Smooth muscle cell (in vitro differentiated cells): ENCODE measurements at regions not wholly inside any gene's neighbourhood (a gene's known extent, or its start where the extent isn't known, plus 50 kb on each side); places are given as distances from the start of the nearest gene placed in this dataset.

ENCODE experiments used
- DNase-seq: peaks from one replicate; lab custom pipeline; 2025; ENCODE audit not compliant: unreplicated experiment; lab: John Stamatoyannopoulos, UW
- H2AFZ ChIP-seq: fragments of 200-600 bp; sonication (generic); 2 replicates; pipeline ENCODE4 v1.6.0; 2016; ENCODE audit warnings: antibody characterized with exemption, low read depth, mild to moderate bottlenecking
- H3F3A ChIP-seq: fragments of 200-600 bp; sonication (generic); 2 replicates; pipeline ENCODE4 v1.6.0; 2017; ENCODE audit warnings: antibody characterized with exemption, low read depth
- H3K27ac ChIP-seq: fragments of 200-600 bp; sonication (generic); 2 replicates; pipeline ENCODE4 v1.5.1; 2016; ENCODE audit warnings: low read depth, mild to moderate bottlenecking
- H3K27me3 ChIP-seq: fragments of 200-600 bp; sonication (generic); 2 replicates; pipeline ENCODE4 v1.6.1; 2016; ENCODE audit warnings: low read depth, mild to moderate bottlenecking
- H3K36me3 ChIP-seq: fragments of 200-600 bp; sonication (generic); 2 replicates; pipeline ENCODE4 v1.5.1; 2016; ENCODE audit warnings: low read depth
- H3K4me1 ChIP-seq: fragments of 200-600 bp; sonication (generic); 2 replicates; pipeline ENCODE4 v1.5.1; 2016; ENCODE audit warnings: low read depth
- H3K4me2 ChIP-seq: fragments of 200-600 bp; sonication (generic); 2 replicates; pipeline ENCODE4 v1.6.0; 2016; ENCODE audit warnings: mild to moderate bottlenecking
- H3K4me3 ChIP-seq: fragments of 200-600 bp; sonication (generic); 2 replicates; pipeline ENCODE4 v1.5.1; 2016; ENCODE audit warnings: mild to moderate bottlenecking
- H3K79me2 ChIP-seq: fragments of 200-600 bp; sonication (generic); 2 replicates; pipeline ENCODE4 v1.6.0; 2016; ENCODE audit warnings: low read depth, mild to moderate bottlenecking
- H3K9ac ChIP-seq: fragments of 200-600 bp; sonication (generic); 2 replicates; pipeline ENCODE4 v1.6.0; 2016; ENCODE audit warnings: low read depth
- H3K9me3 ChIP-seq: fragments of 200-600 bp; sonication (generic); replicated peaks from 2 replicates; pipeline ENCODE4 v1.5.1; 2016; ENCODE audit warnings: low read depth
- H4K20me1 ChIP-seq: fragments of 200-600 bp; sonication (generic); 2 replicates; pipeline ENCODE4 v1.6.0; 2016; ENCODE audit warnings: low read depth
- CTCF ChIP-seq: fragments of 200-600 bp; sonication (generic); IDR thresholded peaks from 2 replicates; pipeline ENCODE4 v1.5.1; 2017; ENCODE audit warnings: borderline replicate concordance, mild to moderate bottlenecking, antibody characterized with exemption; ENCODE audit not compliant: insufficient read depth, poor library complexity, severe bottlenecking
- WGBS: methylation state at CpG from one replicate; pipeline ENCODE4 v1.1.7; 2016; ENCODE audit warnings: low lambda C conversion rate; 5-methylcytosine and 5-hydroxymethylcytosine counted together

GRCh38 chr18:47593744-47594472 is 336.6 kb downstream of the SMAD2 start:
- Histone ChIP-seq H3K9ac (no peak overlapping the region), H2AFZ (no peak overlapping the region), H3K9me3 (no peaks in the 10 kb centered on the region), H3K27me3 (peaks cover 14% of the 10 kb centered on the region), H3K4me3 (no peak overlapping the region), H3K27ac (no peak overlapping the region), H4K20me1 (no peaks in the 10 kb centered on the region), H3K36me3 (no peaks in the 10 kb centered on the region), H3K4me1 (peaks cover 4% of the 10 kb centered on the region), H3F3A (no peaks in the 10 kb centered on the region), H3K79me2 (no peaks in the 10 kb centered on the region), H3K4me2 (peak overlapping the region; percentile 65)
- 32% methylated on average over 13 of the region's 13 CpGs for WGBS
- no peak for TF ChIP-seq CTCF
- no peak for DNase-seq

GRCh38 chr18:47591429-47591828 is 339.0 kb downstream of the SMAD2 start:
- peaks cover 4% of the 10 kb centered on the region for H3K4me1 ChIP-seq
- no peak overlapping the region for H3K4me3 ChIP-seq
- no peak overlapping the region for H3K9ac ChIP-seq
- no peak overlapping the region for H3K4me2 ChIP-seq
- no peaks in the 10 kb centered on the region for H3F3A ChIP-seq
- H3K9me3 ChIP-seq = no peaks in the 10 kb centered on the region
- no peak overlapping the region for H3K27ac ChIP-seq
- no peaks in the 10 kb centered on the region for H3K36me3 ChIP-seq
- no peak for TF ChIP-seq CTCF
- H2AFZ ChIP-seq = no peak overlapping the region
- DNase-seq = no peak
- no peaks in the 10 kb centered on the region for H3K79me2 ChIP-seq
- H3K27me3 ChIP-seq = peaks cover 14% of the 10 kb centered on the region
- H4K20me1 ChIP-seq = no peaks in the 10 kb centered on the region
- 58% methylated on average over 3 of the region's 3 CpGs for WGBS

GRCh38 chr18:47587587-47587986 is 336.1 kb upstream of the SKOR2 start:
- H3K9ac ChIP-seq = no peak overlapping the region
- H3K4me3 ChIP-seq = no peak overlapping the region
- no peaks in the 10 kb centered on the region for H3K36me3 ChIP-seq
- H3F3A ChIP-seq = no peaks in the 10 kb centered on the region
- WGBS = 90% methylated on average over 2 of the region's 2 CpGs
- no peak for DNase-seq
- no peak overlapping the region for H3K27ac ChIP-seq
- H4K20me1 ChIP-seq = no peaks in the 10 kb centered on the region
- no peaks in the 10 kb centered on the region for H3K79me2 ChIP-seq
- TF ChIP-seq CTCF = no peak
- no peak overlapping the region for H2AFZ ChIP-seq
- H3K27me3 ChIP-seq = no peaks in the 10 kb centered on the region
- no peaks in the 10 kb centered on the region for H3K9me3 ChIP-seq
- no peak overlapping the region for H3K4me2 ChIP-seq
- H3K4me1 ChIP-seq = no peaks in the 10 kb centered on the region
